PFSK-1 (cell line): ENCODE measurements at regions not wholly inside any gene's neighbourhood (a gene's known extent, or its start where the extent isn't known, plus 50 kb on each side); places are given as distances from the start of the nearest gene placed in this dataset.

Experiments
- POLR2AphosphoS5 ChIP-seq: IDR thresholded peaks from 2 replicates; pipeline ENCODE4 v1.6.1; 2012; ENCODE audit warnings: low read depth, mild to moderate bottlenecking, control low read depth, low read length, moderate library complexity
- SIN3A ChIP-seq: IDR thresholded peaks from 2 replicates; pipeline ENCODE4 v1.6.1; 2012; ENCODE audit warnings: mild to moderate bottlenecking, low read length, moderate library complexity, borderline replicate concordance; ENCODE audit not compliant: insufficient read depth

GRCh38 chr13:83536153-83536552, 346.1 kb downstream of the SLITRK1 start:
- TF ChIP-seq POLR2AphosphoS5 = no peak
- TF ChIP-seq SIN3A = no peak
